GM18867 (cell line): ENCODE measurements at regions not wholly inside any gene's neighbourhood (a gene's known extent, or its start where the extent isn't known, plus 50 kb on each side); places are given as distances from the start of the nearest gene placed in this dataset.

Source experiments
- ATAC-seq: cut with Tn5 transposase; IDR thresholded peaks from one replicate; pipeline ENCODE4 v1.9.1; 2021; ENCODE audit warnings: mild to moderate bottlenecking, moderate library complexity; ENCODE audit not compliant: unreplicated experiment

DNA sequence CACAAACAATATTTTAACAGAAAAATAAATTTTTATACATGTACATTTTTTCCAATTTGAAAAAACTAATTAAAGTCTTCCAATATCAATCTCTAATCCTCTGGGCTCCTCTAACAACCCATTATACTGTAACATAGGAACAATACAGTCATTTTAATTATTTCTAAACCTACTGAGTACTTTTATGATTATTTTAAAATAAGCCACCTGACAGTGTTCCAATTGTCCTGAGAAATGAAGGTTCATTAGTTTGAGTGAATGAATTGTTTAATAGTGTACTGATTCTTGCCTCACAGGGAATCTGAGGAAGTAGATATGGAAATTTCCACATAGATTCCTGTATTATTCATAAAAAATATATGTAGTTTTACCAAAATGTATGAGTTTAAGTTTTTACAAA, 123.1 kb upstream of the EYS start:
- ATAC-seq, result no peak

DNA sequence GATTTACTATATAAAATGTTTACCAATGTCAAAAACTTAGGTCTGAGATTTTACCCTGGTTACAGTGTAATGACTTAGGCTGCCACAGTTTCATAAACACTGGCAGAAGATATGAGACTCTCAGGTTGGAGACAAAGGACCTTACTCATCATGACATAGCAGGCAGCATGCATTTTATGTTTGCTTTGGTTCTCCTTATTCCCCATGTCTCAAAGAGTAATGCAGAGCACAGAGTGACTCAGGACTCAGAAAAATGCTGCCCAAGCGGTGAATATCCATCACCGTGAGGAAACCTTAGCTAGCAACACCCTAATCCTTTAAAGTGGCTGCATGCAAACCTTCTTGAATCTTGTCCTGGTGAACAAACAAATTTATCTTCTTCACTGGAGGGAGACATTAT, 112.1 kb upstream of the EYS start:
- ATAC-seq, result no peak

DNA sequence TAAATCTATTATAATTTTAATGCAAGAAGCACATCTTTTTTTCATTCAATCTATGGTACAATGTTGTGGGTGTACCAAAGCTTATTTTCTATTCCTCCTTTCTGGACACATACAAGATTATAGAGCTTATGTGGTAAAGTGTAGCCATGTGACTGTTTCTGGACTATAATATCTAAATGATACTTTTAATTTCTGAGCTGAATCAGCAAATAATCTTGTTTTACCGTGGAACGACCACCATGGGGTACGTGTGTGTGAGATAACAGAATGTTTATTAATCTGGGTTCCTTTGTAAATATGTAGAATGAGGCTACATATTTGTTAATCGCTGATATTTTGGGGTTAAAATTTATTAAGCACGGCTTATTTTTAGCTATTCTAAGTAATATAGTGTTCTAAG, 111.5 kb upstream of the EYS start:
- ATAC-seq, result no peak

DNA sequence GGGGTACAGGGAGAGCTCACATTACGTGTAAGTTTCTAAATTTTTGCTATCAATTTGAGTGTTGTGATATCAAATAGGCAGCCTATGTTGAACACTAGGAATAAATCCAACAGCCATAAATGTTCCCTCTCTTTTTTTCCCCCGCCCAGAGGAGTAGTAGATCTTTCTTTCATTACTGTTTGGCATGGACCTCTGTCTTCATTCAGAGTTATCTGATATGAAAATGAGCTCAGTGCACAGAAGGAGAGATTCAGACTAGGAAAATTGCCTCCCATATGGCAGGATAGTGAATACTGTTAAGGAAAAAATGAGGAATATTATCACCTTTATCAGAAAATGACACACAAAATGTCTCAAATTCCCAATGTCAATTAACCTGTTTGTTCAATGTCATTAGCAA, 110.0 kb upstream of the EYS start:
- no peak for ATAC-seq

DNA sequence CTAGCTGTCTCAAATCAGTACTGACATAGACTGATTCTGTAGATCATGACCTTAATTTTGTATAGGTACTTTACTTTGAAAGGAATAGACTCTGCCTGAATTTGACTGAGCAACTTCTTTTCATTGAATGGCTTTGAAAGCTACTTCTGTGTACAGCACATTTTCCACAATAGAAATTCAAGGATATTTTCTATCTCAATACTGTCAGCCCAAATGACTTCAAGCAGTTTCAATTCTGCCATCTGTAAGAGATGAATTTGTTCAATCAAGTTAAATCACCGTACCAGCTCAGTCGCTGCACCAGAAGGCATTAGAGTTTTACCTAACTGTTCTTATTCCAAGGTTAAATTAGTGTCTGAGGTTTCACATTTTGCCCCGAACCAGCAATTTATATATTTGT, 107.0 kb upstream of the EYS start:
- no peak for ATAC-seq

DNA sequence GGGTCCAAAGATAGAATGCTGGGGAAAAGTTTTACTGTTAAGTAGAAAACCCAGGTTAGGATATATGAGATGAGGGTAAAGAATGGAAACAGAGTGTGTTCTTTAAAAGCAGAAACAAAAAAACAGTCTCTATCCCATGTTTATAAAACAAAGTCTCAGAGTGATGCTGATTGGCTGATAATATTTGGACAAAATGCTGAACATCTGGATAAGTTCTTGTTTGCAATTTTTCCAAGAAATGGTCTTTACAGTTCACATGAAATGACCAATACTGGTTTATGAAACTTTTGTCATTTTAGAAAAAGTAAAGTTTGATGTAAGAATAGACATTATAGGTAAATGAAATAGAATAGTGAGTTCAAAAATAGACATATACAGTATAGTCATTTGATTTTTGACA, 96.2 kb upstream of the EYS start:
- no peak for ATAC-seq

DNA sequence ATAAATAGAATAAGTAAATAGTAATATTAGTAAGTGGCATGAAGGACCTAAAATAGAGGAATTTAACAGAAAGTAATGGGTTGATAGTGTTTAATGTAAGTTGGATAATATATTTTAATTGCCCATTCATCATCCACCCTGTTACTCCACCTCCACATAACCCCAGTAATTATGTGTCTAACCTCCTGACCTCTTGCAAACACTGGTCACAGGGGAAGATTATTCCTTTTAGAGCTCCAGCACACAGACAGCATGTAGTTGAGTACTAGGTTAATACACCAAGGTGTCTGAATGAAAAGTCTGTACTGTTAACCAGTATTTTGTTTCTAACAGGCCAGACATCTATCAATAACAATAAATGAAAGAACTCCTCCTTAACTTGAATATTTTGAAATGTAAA, 92.4 kb upstream of the EYS start:
- no peak for ATAC-seq

DNA sequence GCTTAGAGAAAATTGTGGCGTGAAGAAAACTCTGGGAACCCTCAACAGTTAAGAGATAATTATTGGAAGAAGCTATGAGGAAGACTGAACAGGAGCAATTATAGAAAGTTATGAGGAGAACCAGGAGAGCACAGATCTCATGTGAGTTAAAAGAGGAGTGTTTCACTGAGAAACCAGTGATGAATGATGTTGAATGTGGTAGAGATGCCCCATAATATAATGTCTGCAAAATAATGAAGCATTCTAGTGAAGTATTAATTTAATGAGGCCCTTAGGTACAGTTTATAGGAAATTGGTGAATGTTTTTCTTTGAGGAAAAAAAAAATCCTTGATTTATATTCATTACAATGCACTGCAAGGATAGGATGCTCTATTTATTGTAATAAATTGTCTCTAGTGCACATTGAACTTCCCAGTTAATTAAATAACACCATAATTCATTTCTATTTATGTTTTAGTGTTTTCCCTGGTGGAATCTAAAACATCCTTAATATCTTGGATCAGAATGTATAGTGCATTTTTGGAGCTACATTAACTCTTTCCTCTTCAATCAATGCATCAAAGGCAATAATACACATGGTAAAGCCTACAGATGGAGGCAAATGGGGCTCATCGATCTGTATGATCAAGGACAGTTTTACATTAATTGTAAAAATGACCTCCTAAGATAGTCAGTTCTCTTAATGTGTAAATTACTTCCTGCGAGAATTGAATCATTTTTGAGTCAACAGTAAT, 91.4 kb upstream of the EYS start:
- no peak for ATAC-seq

DNA sequence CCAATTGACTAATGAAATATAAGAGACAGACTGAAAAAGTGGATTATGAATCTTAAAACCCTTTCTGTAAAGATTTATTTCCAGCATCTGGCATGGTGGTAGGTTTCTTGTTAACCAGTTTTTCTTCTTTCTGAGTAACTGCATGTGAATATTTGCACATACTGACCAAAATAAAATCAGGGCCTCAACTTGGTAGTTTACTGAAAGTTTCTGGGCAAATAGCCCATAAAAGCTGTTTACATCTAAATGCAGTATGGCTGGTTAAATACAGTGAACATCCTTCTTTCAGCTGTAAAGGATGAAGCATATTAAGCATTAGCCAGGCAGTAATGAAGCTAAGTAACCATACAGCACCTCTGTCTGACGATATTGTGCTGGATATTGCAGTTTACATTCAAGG, 83.6 kb upstream of the EYS start:
- no peak for ATAC-seq

DNA sequence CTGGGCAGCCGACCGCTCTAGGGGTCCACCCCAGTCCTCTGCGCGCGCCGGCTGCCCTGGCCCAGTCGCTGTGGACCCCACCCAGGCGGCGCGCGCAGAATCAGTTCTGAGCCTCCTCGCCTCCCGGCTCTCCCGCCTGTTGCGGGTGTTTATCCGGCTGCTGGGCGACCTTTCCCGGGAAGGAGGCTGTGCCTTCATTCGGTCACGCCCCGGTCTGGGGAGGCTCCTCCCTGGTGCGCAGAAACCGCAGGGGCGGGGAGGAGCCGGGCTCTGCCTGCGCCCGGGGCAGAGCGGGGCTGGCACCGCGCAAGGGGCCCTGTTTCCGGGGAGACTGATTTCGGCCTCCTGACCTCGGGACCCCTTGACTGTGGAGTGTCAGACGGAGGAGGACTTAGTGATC, 80.8 kb upstream of the EYS start:
- ATAC-seq, result no peak

DNA sequence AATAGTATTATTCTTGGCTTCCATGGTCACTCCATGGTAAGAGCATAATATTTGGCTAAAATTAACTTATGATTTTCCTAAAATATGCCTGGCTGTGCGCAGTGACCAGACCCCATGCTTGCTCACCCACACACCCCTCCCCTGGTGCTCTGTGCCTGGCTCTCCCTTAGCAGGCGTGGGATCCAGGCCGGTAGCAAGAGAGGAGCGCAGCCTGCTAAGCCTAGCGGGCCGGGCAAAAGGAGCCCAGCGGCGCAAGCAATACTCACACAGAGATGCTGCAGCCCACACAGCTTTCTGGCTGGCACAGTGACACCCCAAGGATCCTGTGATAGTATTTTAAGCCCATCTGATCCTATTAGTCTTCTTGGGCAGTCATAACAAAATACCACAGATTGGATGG, 79.8 kb upstream of the EYS start:
- ATAC-seq, result no peak

DNA sequence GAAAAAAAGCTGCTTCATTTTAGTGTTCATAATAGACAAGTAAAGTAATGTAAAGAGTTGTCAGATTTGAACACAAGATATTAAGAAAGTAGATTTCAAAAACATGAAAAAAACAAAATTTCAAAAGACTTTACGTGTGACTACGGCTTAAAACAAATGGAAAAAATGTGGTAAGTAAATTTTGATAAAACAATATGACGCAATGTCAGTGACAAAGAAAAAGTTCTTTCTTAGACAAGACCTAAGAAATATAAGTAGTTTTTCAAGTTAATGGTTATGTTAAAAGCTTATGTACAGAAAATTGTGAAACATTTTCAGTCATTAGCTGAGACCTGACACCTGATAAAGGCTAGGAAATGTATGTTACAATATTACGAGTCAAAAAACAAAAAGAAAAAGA, 73.7 kb upstream of the EYS start:
- ATAC-seq, result no peak

DNA sequence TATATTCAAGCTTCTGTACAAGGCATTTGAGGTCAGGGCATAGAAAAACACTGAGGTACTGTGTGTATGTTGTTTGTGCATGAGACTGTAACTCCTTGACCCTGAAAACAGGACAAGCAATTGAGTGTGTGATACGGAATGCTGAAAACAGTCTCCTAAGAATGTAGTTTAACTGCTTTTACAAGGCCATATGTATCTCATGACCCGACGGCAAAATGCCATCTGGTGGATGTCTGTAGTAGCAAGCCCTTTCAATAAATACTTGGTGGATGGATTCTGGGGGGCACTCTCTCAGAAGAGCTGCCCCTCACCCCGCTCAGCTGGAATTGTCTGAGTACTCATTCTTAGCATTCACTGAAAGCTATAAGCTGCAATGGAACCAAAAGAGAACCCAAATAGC, 69.3 kb upstream of the EYS start:
- ATAC-seq, result no peak

DNA sequence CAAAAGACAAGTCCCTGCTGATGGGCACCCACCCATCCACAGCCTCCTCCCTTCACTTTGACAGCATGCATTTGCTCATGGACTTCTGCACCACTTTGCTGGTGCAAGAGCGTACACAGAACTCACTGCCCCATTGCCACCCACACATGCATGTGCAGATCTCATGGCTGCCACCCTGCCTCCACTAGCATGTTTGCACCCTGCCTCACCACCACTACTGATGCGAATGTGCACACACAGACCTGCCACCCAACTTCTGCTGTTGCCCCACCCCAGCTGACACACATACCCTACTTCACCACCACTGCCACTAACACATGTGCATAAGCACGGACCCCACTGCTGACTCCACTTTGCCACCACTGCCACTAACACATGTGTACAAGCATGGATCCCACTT, 64.9 kb upstream of the EYS start:
- ATAC-seq, result no peak

DNA sequence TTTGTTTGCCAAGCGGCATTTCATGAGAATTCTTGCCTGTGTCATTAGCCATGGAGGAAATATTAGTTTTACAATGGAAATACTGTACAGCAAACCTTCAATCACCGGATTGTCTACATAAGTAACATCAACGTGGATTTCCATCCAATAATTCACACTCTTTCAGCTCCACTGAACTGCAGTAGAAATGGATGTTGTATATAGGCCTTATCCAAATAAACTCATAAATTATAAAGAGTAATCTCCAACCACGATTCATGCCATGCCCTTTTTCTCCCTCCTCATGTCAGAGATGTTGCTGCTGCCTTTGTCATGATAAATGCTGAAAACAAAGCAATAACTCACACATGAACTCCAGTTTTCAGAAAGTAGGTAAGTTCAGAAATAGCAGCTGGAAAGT, 54.9 kb upstream of the EYS start:
- ATAC-seq, result no peak

DNA sequence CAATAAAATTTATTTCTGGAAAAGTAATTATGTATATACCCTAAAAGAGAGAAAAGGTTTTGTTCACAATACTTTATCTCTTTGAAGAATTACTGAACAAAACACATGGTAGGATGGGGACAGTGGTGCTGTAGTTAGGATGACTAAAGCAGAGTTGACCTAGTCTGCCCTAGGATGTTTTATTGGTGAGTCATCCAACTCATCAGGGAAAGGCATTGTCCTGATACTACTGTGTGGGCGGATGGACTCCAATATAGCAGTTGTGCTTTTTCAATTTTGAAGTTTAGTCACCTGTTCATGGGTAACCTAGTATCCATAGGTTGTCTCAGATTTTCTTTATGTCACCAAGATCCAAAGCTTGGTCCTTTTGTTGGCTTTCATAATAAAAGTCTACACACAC, 53.3 kb upstream of the EYS start:
- no peak for ATAC-seq
